CD14-positive monocyte (primary cell): ENCODE measurements at regions not wholly inside any gene's neighbourhood (a gene's known extent, or its start where the extent isn't known, plus 50 kb on each side); places are given as distances from the start of the nearest gene placed in this dataset.

ENCODE experiments used
- DNase-seq, 3 donors: peaks; one replicate each; pipeline ENCODE4 v3.0.0-alpha.2; 2011 to 2022
- H2AFZ ChIP-seq: 2 replicates; pipeline ENCODE4 v1.6.0; 2012; ENCODE audit warnings: mild to moderate bottlenecking, low read depth, low read length, inconsistent platforms; ENCODE audit not compliant: insufficient read depth, poor library complexity, severe bottlenecking
- H3K27ac ChIP-seq, 2 donors: 1 replicate in 1 of 2; 2 replicates in 1 of 2; pipeline ENCODE4 v1.5.1; 2012 to 2013; ENCODE audit warnings: low read length in 2 of 2, control low read depth in 1 of 2, inconsistent platforms in 1 of 2, low read depth in 1 of 2, mild to moderate bottlenecking in 1 of 2
- H3K27me3 ChIP-seq, 2 donors: one replicate each; pipeline versions ENCODE4 v1.6.0 to v1.6.1; 2011 to 2013; ENCODE audit warnings: low read length in 2 of 2; ENCODE audit not compliant: control insufficient read depth in 2 of 2, insufficient read depth in 2 of 2
- H3K36me3 ChIP-seq, 2 donors: replicated peaks in 1 of 2; 1 replicate in 1 of 2; 2 replicates in 1 of 2; pipeline versions ENCODE4 v1.5.1 to v1.6.1; 2012 to 2013; ENCODE audit warnings: low read length in 2 of 2, control low read depth in 1 of 2, inconsistent platforms in 1 of 2, mild to moderate bottlenecking in 1 of 2; ENCODE audit not compliant: insufficient read depth in 2 of 2, control insufficient read depth in 1 of 2
- H3K4me1 ChIP-seq, 2 donors: 1 replicate in 1 of 2; 2 replicates in 1 of 2; pipeline versions ENCODE4 v1.5.1 to v1.6.1; 2012 to 2013; ENCODE audit warnings: low read length in 2 of 2, control low read depth in 1 of 2, inconsistent platforms in 1 of 2, mild to moderate bottlenecking in 1 of 2, moderate library complexity in 1 of 2; ENCODE audit not compliant: insufficient read depth in 2 of 2, control insufficient read depth in 1 of 2
- H3K4me2 ChIP-seq: replicated peaks from 2 replicates; pipeline ENCODE3; 2012; ENCODE audit warnings: low read length, moderate library complexity, mild to moderate bottlenecking; ENCODE audit not compliant: poor library complexity, severe bottlenecking; ENCODE audit errors: extremely low read depth
- H3K4me3 ChIP-seq, 3 experiments: fragments of 200-600 bp in 1 of 3; sonication (generic) in 1 of 3; replicated peaks in 1 of 3; 1 replicate in 2 of 3; 2 replicates in 1 of 3; pipeline ENCODE4 v1.5.1; 2011 to 2013; ENCODE audit warnings: low read length in 3 of 3, mild to moderate bottlenecking in 3 of 3, control low read depth in 2 of 3, low read depth in 2 of 3, inconsistent platforms in 1 of 3, moderate library complexity in 1 of 3
- H3K79me2 ChIP-seq: 2 replicates; pipeline ENCODE4 v1.6.0; 2012; ENCODE audit warnings: mild to moderate bottlenecking, control low read depth, inconsistent platforms, low read length, moderate library complexity; ENCODE audit not compliant: insufficient read depth
- H3K9ac ChIP-seq: 2 replicates; pipeline ENCODE4 v1.6.0; 2017; ENCODE audit warnings: low read length, mild to moderate bottlenecking; ENCODE audit not compliant: insufficient read depth, poor library complexity, severe bottlenecking
- H3K9me3 ChIP-seq, 2 donors: replicated peaks in 1 of 2; 1 replicate in 1 of 2; 2 replicates in 1 of 2; pipeline versions ENCODE4 v1.5.1 to v1.6.1; 2012 to 2013; ENCODE audit warnings: low read length in 2 of 2, control low read depth in 1 of 2; ENCODE audit not compliant: control insufficient read depth in 1 of 2, insufficient read depth in 1 of 2
- H4K20me1 ChIP-seq: 2 replicates; pipeline ENCODE4 v1.6.0; 2012; ENCODE audit warnings: mild to moderate bottlenecking, low read length, control low read depth, moderate library complexity; ENCODE audit not compliant: insufficient read depth
- H3K27ac Mint-ChIP-seq, 7 donors: one replicate each; pipeline ENCODE4 v1.8.0; 2020; ENCODE audit warnings: mild to moderate bottlenecking in 7 of 7, mixed read lengths in 7 of 7, moderate library complexity in 6 of 7, inconsistent platforms in 2 of 7
- H3K27me3 Mint-ChIP-seq, 3 donors: one replicate each; pipeline ENCODE4 v1.8.0; 2021 to 2022; ENCODE audit warnings: low read depth in 3 of 3, mild to moderate bottlenecking in 3 of 3, mixed read lengths in 3 of 3, moderate library complexity in 3 of 3, inconsistent platforms in 1 of 3
- H3K36me3 Mint-ChIP-seq, 2 donors: one replicate each; pipeline ENCODE4 v1.8.0; 2020; ENCODE audit warnings: mixed read lengths in 2 of 2, inconsistent platforms in 1 of 2, mild to moderate bottlenecking in 1 of 2
- H3K4me1 Mint-ChIP-seq: one replicate; pipeline ENCODE4 v1.8.0; 2020; ENCODE audit warnings: mild to moderate bottlenecking, mixed read lengths
- H3K4me3 Mint-ChIP-seq, 2 donors: one replicate each; pipeline ENCODE4 v1.8.0; 2020; ENCODE audit warnings: mild to moderate bottlenecking in 2 of 2, mixed read lengths in 2 of 2, moderate library complexity in 1 of 2
- H3K9me3 Mint-ChIP-seq, 7 donors: one replicate each; pipeline ENCODE4 v1.8.0; 2020 to 2022; ENCODE audit warnings: mixed read lengths in 7 of 7, mild to moderate bottlenecking in 6 of 7, moderate library complexity in 6 of 7, inconsistent platforms in 2 of 7
- WGBS: methylation state at CpG from one replicate; pipeline ENCODE4 v1.1.5; 2013; ENCODE audit warnings: missing lambda C conversion rate; ENCODE audit not compliant: insufficient coverage; 5-methylcytosine and 5-hydroxymethylcytosine counted together
- intact Hi-C, 2 donors: fragments of 100-400 bp; cut with micrococcal nuclease; formaldehyde crosslinking; loops; one replicate each; pipeline versions ENCODE4 v1.15.0 to v1.15.1; 2023
- TF ChIP-seq, protein P1 (sequence below): fragments of 200-600 bp; IDR thresholded peaks from one replicate; pipeline ENCODE4 v1.8.0; 2022; ENCODE audit warnings: antibody characterized with exemption, mild to moderate bottlenecking

DNA sequence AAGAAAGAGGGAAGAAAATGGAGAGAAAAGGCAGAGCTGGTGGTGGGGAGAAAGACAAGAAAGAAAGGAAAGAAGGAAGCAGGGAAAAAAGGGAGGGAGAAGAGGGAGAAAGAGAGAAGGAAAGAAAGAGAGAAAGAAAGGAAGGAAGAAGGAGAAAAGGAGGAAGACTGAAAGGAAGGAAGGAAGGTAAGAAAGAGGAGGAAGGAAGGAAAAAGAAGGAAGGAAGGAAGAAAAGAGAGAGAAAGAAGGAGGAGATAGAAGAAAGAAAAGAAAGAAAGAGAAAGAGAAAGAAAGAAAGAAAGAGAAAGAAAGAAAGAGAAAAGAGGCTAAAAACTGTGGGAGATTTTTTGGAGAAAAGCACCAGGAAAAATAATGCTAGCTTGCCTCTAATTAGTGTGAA, 561.4 kb upstream of the GOT2 start:
- no peak overlapping the region for H3K27ac ChIP-seq
- H3K79me2 ChIP-seq: no peaks in the 10 kb centered on the region
- peaks cover 0 to 7% (median 4%) of the 10 kb centered on the region in 7 donors for H3K9me3 Mint-ChIP-seq
- no peaks in the 10 kb centered on the region for H3K36me3 Mint-ChIP-seq
- H3K36me3 ChIP-seq: no peaks in the 10 kb centered on the region
- H2AFZ ChIP-seq: no peak overlapping the region
- no peak overlapping the region for H3K4me3 ChIP-seq
- no peak overlapping the region for H3K4me2 ChIP-seq
- no peak overlapping the region for H3K4me3 Mint-ChIP-seq
- no peak for DNase-seq
- H3K4me1 Mint-ChIP-seq: no peaks in the 10 kb centered on the region
- H3K27me3 Mint-ChIP-seq: peaks cover 0 to 4% (median 0%) of the 10 kb centered on the region in 3 donors
- no peaks in the 10 kb centered on the region for H3K27me3 ChIP-seq
- TF ChIP-seq, protein P1, sequence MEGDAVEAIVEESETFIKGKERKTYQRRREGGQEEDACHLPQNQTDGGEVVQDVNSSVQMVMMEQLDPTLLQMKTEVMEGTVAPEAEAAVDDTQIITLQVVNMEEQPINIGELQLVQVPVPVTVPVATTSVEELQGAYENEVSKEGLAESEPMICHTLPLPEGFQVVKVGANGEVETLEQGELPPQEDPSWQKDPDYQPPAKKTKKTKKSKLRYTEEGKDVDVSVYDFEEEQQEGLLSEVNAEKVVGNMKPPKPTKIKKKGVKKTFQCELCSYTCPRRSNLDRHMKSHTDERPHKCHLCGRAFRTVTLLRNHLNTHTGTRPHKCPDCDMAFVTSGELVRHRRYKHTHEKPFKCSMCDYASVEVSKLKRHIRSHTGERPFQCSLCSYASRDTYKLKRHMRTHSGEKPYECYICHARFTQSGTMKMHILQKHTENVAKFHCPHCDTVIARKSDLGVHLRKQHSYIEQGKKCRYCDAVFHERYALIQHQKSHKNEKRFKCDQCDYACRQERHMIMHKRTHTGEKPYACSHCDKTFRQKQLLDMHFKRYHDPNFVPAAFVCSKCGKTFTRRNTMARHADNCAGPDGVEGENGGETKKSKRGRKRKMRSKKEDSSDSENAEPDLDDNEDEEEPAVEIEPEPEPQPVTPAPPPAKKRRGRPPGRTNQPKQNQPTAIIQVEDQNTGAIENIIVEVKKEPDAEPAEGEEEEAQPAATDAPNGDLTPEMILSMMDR: no peak
- no peaks in the 10 kb centered on the region for H3K9me3 ChIP-seq
- no peak overlapping the region for H3K9ac ChIP-seq
- intact Hi-C loops: no loop called here
- H3K4me1 ChIP-seq: no peaks in the 10 kb centered on the region
- H3K27ac Mint-ChIP-seq: no peak overlapping the region
- no peaks in the 10 kb centered on the region for H4K20me1 ChIP-seq

DNA sequence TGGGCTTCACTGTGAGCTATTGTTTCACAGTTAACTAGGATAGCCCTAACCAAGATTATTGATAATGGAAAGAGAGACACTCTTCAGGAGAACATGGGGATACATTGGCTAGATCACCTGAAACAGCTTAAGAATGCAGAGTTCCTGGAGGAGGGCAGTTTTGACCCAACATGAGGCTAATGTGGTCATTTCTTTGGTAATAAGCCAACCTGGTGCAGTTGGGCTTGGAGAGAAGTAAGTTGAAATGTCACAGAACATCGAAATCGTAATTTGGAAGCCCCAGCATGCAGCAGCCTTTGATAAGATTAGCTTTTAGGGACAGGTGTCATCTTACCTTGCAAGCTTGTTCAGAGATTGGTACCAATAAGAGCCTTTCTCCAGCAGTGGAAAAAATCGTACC, 556.6 kb upstream of the GOT2 start:
- intact Hi-C loops: no loop called here
- no peak overlapping the region for H3K27ac ChIP-seq
- H3K9me3 Mint-ChIP-seq: peaks cover 0 to 9% (median 4%) of the 10 kb centered on the region in 7 donors
- H3K79me2 ChIP-seq: no peaks in the 10 kb centered on the region
- no peaks in the 10 kb centered on the region for H3K36me3 ChIP-seq
- WGBS: 100% methylated on average over 3 of the region's 3 CpGs
- DNase-seq: no peak
- H3K4me1 Mint-ChIP-seq: no peaks in the 10 kb centered on the region
- no peaks in the 10 kb centered on the region for H4K20me1 ChIP-seq
- no peak overlapping the region for H3K4me3 Mint-ChIP-seq
- H3K9me3 ChIP-seq: no peaks in the 10 kb centered on the region
- H2AFZ ChIP-seq: no peak overlapping the region
- H3K9ac ChIP-seq: no peak overlapping the region
- H3K27me3 Mint-ChIP-seq: peaks cover 0 to 2% (median 0%) of the 10 kb centered on the region in 3 donors
- H3K36me3 Mint-ChIP-seq: no peaks in the 10 kb centered on the region
- no peaks in the 10 kb centered on the region for H3K4me1 ChIP-seq
- H3K27me3 ChIP-seq: no peaks in the 10 kb centered on the region
- no peak overlapping the region for H3K4me2 ChIP-seq
- no peak overlapping the region for H3K4me3 ChIP-seq
- TF ChIP-seq, protein P1: no peak
- H3K27ac Mint-ChIP-seq: no peak overlapping the region
